CD4-positive, alpha-beta memory T cell (primary cell): ENCODE measurements at regions not wholly inside any gene's neighbourhood (a gene's known extent, or its start where the extent isn't known, plus 50 kb on each side); places are given as distances from the start of the nearest gene placed in this dataset.

Experiments used
- CTCF ChIA-PET: fragments of 350-600 bp; sonication (Branson Sonifier 250); formaldehyde crosslinking; loops from one replicate; lab custom pipeline; 2021; ENCODE audit warnings: inconsistent platforms; ENCODE audit not compliant: partially characterized antibody; lab: Charles Lee
- POLR2A ChIA-PET: fragments of 350-600 bp; sonication (Branson Sonifier 250); formaldehyde crosslinking; loops from one replicate; lab custom pipeline; 2021; ENCODE audit not compliant: partially characterized antibody; lab: Charles Lee
- DNase-seq, 5 donors: peaks; one replicate each; pipeline versions ENCODE4 v3.0.0 to v3.0.0-alpha.2; 2020 to 2022; ENCODE audit warnings: mixed read lengths in 1 of 5
- H3K27ac ChIP-seq: one replicate; pipeline ENCODE4 v1.7.0; 2013; ENCODE audit warnings: low read depth, low read length
- H3K27me3 ChIP-seq: 2 replicates; pipeline ENCODE4 v1.7.0; 2013; ENCODE audit warnings: mild to moderate bottlenecking, low read length, moderate library complexity; ENCODE audit not compliant: insufficient read depth
- H3K36me3 ChIP-seq: 2 replicates; pipeline ENCODE4 v1.7.0; 2013; ENCODE audit warnings: mild to moderate bottlenecking, low read length, moderate library complexity; ENCODE audit not compliant: insufficient read depth
- H3K4me1 ChIP-seq: 2 replicates; pipeline ENCODE4 v1.7.0; 2013; ENCODE audit warnings: mild to moderate bottlenecking, low read length, moderate library complexity; ENCODE audit not compliant: insufficient read depth
- H3K4me3 ChIP-seq, 2 donors: one replicate each; pipeline ENCODE4 v1.7.0; 2013; ENCODE audit warnings: low read length in 2 of 2, mild to moderate bottlenecking in 1 of 2
- H3K9me3 ChIP-seq, 2 donors: one replicate each; pipeline ENCODE4 v1.7.0; 2013; ENCODE audit warnings: low read length in 2 of 2, control low read depth in 1 of 2; ENCODE audit not compliant: control insufficient read depth in 1 of 2
- H3K27ac Mint-ChIP-seq, 7 donors: one replicate each; pipeline ENCODE4 v1.8.0; 2020 to 2021; ENCODE audit warnings: mixed read lengths in 7 of 7, mild to moderate bottlenecking in 6 of 7, inconsistent platforms in 3 of 7, moderate library complexity in 3 of 7
- H3K27me3 Mint-ChIP-seq, 2 donors: one replicate each; pipeline ENCODE4 v1.8.0; 2020 to 2021; ENCODE audit warnings: mixed read lengths in 2 of 2
- H3K36me3 Mint-ChIP-seq, 2 donors: one replicate each; pipeline ENCODE4 v1.8.0; 2020 to 2021; ENCODE audit warnings: mixed read lengths in 2 of 2, inconsistent platforms in 1 of 2, mild to moderate bottlenecking in 1 of 2
- H3K4me1 Mint-ChIP-seq, 4 donors: one replicate each; pipeline ENCODE4 v1.8.0; 2020 to 2021; ENCODE audit warnings: mixed read lengths in 4 of 4, mild to moderate bottlenecking in 1 of 4
- H3K4me3 Mint-ChIP-seq, 8 donors: one replicate each; pipeline ENCODE4 v1.8.0; 2020 to 2021; ENCODE audit warnings: mixed read lengths in 8 of 8, mild to moderate bottlenecking in 7 of 8, moderate library complexity in 6 of 8, inconsistent platforms in 3 of 8
- H3K9me3 Mint-ChIP-seq, 8 donors: one replicate each; pipeline ENCODE4 v1.8.0; 2020 to 2021; ENCODE audit warnings: mixed read lengths in 8 of 8, mild to moderate bottlenecking in 5 of 8, inconsistent platforms in 3 of 8, moderate library complexity in 1 of 8
- intact Hi-C: fragments of 100-400 bp; cut with micrococcal nuclease; formaldehyde crosslinking; loops from one replicate; pipeline ENCODE4 v1.15.1; 2023

GRCh38 chr16:87542531-87543102, 49.8 kb upstream of the ZCCHC14 start:
- H3K4me1 Mint-ChIP-seq, result peaks cover 1 to 8% (median 5%) of the 10 kb centered on the region in 4 donors
- CTCF ChIA-PET, result interaction anchor here (1.0 to 1.2 kb wide), 2 partner anchors 8 to 94 kb away, joined by 3 to 4 read pairs; no protein-coding TSS in a partner anchor

More at GRCh38 chr16:87542531-87543102, 49.8 kb upstream of the ZCCHC14 start:
- Histone ChIP-seq H3K4me3 (no peak overlapping the region), H3K9me3 (no peaks in the 10 kb centered on the region), H3K27me3 (no peaks in the 10 kb centered on the region), H3K4me1 (no peaks in the 10 kb centered on the region), H3K36me3 (no peaks in the 10 kb centered on the region), H3K27ac (no peak overlapping the region)
- POLR2A ChIA-PET, result no interaction called here
- DNase-seq, result no peak
- Mint-ChIP-seq H3K27me3 (peaks cover 11 to 35% of the 10 kb centered on the region in 2 donors), H3K9me3 (peaks cover 0 to 11% (median 0%) of the 10 kb centered on the region in 8 donors), H3K36me3 (no peaks in the 10 kb centered on the region), H3K27ac (no peak overlapping the region), H3K4me3 (no peak overlapping the region)
- intact Hi-C loops, result no loop called here
